Heart left ventricle (tissue), 16 donors: ENCODE measurements at regions not wholly inside any gene's neighbourhood (a gene's known extent, or its start where the extent isn't known, plus 50 kb on each side); places are given as distances from the start of the nearest gene placed in this dataset.

ENCODE experiments used
- ATAC-seq, 4 donors: fragments of 200-7000 bp; cut with Tn5 transposase; one replicate each; pipeline ENCODE4 v1.9.1; 2020 to 2022; ENCODE audit warnings: moderate library complexity in 4 of 4, mild to moderate bottlenecking in 3 of 4, moderate number of reproducible peaks in 1 of 4
- DNase-seq, 5 donors: peaks; one replicate each; pipeline ENCODE4 v3.0.0-alpha.2; 2020
- H3K27ac ChIP-seq, 12 donors: fragments of 200-600 bp; sonication (generic) in 4 of 12; one replicate each; pipeline versions ENCODE4 v1.5.0 to v1.8.0; 2016 to 2022; ENCODE audit warnings: mild to moderate bottlenecking in 2 of 12
- H3K27me3 ChIP-seq, 9 donors: fragments of 200-600 bp; sonication (generic) in 2 of 9; one replicate each; pipeline versions ENCODE4 v1.5.1 to v1.8.0; 2016 to 2022; ENCODE audit warnings: mild to moderate bottlenecking in 3 of 9
- H3K36me3 ChIP-seq, 9 donors: fragments of 200-600 bp; sonication (generic) in 2 of 9; one replicate each; pipeline versions ENCODE4 v1.5.0 to v1.8.0; 2018 to 2022; ENCODE audit warnings: mild to moderate bottlenecking in 2 of 9
- H3K4me1 ChIP-seq, 12 donors: fragments of 200-600 bp; sonication (generic) in 4 of 12; one replicate each; pipeline versions ENCODE4 v1.5.0 to v1.8.0; 2016 to 2022; ENCODE audit warnings: mild to moderate bottlenecking in 3 of 12
- H3K4me3 ChIP-seq, 12 donors: fragments of 200-600 bp; sonication (generic) in 4 of 12; one replicate each; pipeline versions ENCODE4 v1.5.0 to v1.8.0; 2017 to 2022; ENCODE audit warnings: mild to moderate bottlenecking in 9 of 12, moderate library complexity in 4 of 12
- H3K9me3 ChIP-seq, 12 donors: fragments of 200-600 bp; sonication (generic) in 4 of 12; one replicate each; pipeline versions ENCODE4 v1.5.0 to v1.8.0; 2016 to 2022; ENCODE audit warnings: mild to moderate bottlenecking in 1 of 12
- CTCF ChIP-seq, 12 donors: fragments of 200-600 bp; sonication (generic) in 4 of 12; IDR thresholded peaks; one replicate each; pipeline versions ENCODE4 v1.5.0 to v1.8.0; 2018 to 2022; ENCODE audit warnings: antibody characterized with exemption in 12 of 12, mild to moderate bottlenecking in 5 of 12
- POLR2A ChIP-seq, 2 donors: fragments of 450-650 bp; IDR thresholded peaks; one replicate each; pipeline ENCODE4 v1.6.1; 2017; ENCODE audit warnings: antibody characterized with exemption in 2 of 2, mild to moderate bottlenecking in 2 of 2, moderate library complexity in 2 of 2
- WGBS, 4 donors: extraction: QIAGEN DNeasy Blood & Tissue Kit in 2 of 4; methylation state at CpG; one replicate each; pipeline versions ENCODE4 v1.1.5 to v1.1.7; 2013 to 2018; 5-methylcytosine and 5-hydroxymethylcytosine counted together
- intact Hi-C, 10 donors: fragments of 100-400 bp; cut with DNase I; formaldehyde crosslinking; loops; one replicate each; pipeline versions ENCODE4 v1.11.1 to v1.14.2; 2022
- donor health status: ischemic (EF 13 %, LVEDD 7.1; RV severe dilation, severe dysfunction).
- donor health status: healthy with polysubstance abuse.
- donor health status: DM: no; HTN: yes; CAD: no.
- donor health status: DM: no; HTN: no; CAD: no.
- donor health status: ischemic (EF 25% LVEDD 6.9; RV normal size, moderate dysfunction).
- donor health status: ischemic (EF 25% LVEDD 5.7; RV mildly dilated, moderate dysfunction).
- donor health status: healthy.
- donor health status: DM: yes; HTN: yes; CAD: no.
- donor health status: ischemic (EF 35%, LVEDD 5.7; RV mildly dilated, moderate dysfunction).
- donor health status: nonischemic (EF 11% LVEDD 7.7; RV severe dilation, severe dysfunction).
- donor health status: DM: yes; HTN: yes; CAD: no.
- donor health status: PGD.
- donor health status: ischemic (EF 29% LVEDD 5.4; RV normal size, mild dysfunction).
- donor health status: nonischemic (EF 23%, LVEDD 6.1; RV moderate dilation, normal function).

DNA sequence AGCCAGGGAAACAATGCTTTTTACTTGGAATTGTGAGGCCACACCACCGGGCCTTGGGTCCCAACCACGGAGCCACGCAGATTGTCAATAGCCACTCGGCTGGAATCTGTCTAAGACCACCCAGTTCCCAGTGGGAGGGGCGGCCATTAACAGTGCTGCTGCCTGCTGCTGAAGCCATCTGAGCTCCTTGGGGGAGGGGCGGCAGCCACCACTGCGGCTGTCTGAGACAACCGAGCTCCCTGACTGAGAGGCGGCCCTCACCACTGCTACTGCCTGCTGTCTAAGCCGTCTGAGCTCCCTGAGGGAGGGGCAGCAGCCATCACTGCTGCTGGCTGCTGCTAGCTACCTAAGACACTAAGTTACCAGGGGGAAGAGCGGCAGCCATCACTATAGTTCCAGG, 64.3 kb downstream of the DMRTA2 start:
- H3K9me3 ChIP-seq: peaks cover 0 to 7% (median 0%) of the 10 kb centered on the region in 12 donors
- ATAC-seq (no peak), DNase-seq (no peak)
- 59 to 60% (median 60%) methylated on average over 2 to 11 of the region's 11 CpGs for WGBS, 4 donors
- peaks cover 0 to 35% (median 9%) of the 10 kb centered on the region in 9 donors for H3K27me3 ChIP-seq
- TF ChIP-seq CTCF (IDR thresholded peaks at IDR 0.05) (no peak), POLR2A (IDR thresholded peaks at IDR 0.05) (no peak)
- intact Hi-C loops: no loop called here
- no peak overlapping the region for H3K4me3 ChIP-seq
- no peaks in the 10 kb centered on the region for H3K4me1 ChIP-seq
- no peaks in the 10 kb centered on the region for H3K36me3 ChIP-seq
- no peak overlapping the region for H3K27ac ChIP-seq

DNA sequence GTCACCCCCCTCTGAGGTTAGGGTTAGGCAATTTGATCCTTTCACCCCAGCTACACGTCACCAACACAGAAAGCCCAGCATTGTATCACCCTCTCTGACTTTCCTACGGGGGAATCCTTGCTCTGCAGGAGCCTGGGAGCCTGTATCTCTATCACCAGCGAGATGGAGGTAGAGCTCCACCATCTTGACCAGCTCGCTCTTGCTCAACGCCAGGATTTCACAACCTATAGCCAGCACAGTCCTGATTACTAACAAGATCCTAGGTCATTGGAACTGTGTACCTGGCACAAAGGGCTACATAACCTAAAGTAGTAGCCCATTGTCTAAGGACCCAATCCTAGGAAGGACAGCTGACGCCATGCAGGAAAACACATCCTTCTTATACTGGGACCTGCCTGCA, 66.1 kb downstream of the DMRTA2 start:
- Histone ChIP-seq H3K4me3 (no peak overlapping the region), H3K27ac (no peak overlapping the region), H3K9me3 (peaks cover 0 to 7% (median 0%) of the 10 kb centered on the region in 12 donors), H3K27me3 (peaks cover 0 to 35% (median 9%) of the 10 kb centered on the region in 9 donors), H3K4me1 (no peaks in the 10 kb centered on the region), H3K36me3 (no peaks in the 10 kb centered on the region)
- WGBS, 4 donors: 65 to 73% (median 70%) methylated on average over 6 of the region's 6 CpGs
- TF ChIP-seq POLR2A (IDR thresholded peaks at IDR 0.05) (no peak), CTCF (IDR thresholded peaks at IDR 0.05) (no peak)
- no peak for ATAC-seq
- intact Hi-C loops: no loop called here
- no peak for DNase-seq

- Histone ChIP-seq H3K4me3 (no peak overlapping the region), H3K4me1 (no peaks in the 10 kb centered on the region), H3K27ac (no peak overlapping the region), H3K36me3 (no peaks in the 10 kb centered on the region), H3K27me3 (peaks cover 0 to 43% (median 10%) of the 10 kb centered on the region in 9 donors), H3K9me3 (no peaks in the 10 kb centered on the region)
- 53 to 86% (median 63%) methylated on average over 4 of the region's 4 CpGs for WGBS, 4 donors
- ATAC-seq (no peak), DNase-seq (no peak)
- intact Hi-C loops: no loop called here
- TF ChIP-seq CTCF (IDR thresholded peaks at IDR 0.05): no peak
- no peak for TF ChIP-seq POLR2A (IDR thresholded peaks at IDR 0.05)
Measured at GRCh38 chr1:50354813-50355212, 68.4 kb downstream of the DMRTA2 start.

DNA sequence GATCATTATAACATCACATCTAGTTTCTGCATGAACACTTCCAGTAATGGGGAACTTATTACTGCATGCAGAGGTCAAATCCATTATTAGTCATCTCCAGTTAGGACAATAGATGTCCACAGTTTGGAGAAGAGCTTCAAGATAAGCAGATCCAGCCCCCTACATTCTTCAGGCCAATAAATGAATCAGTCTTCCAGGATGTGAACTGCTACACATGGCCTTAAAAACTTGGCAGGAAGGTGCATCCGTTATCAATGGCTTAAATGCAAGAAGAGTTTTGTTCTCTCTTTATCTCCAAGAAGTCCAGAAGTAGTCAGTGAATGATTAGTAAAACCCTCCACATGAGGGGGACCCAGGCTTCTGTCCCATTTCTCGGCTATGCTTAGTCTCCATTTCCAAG, 70.8 kb downstream of the DMRTA2 start:
- Histone ChIP-seq H3K27ac (no peak overlapping the region), H3K4me1 (no peaks in the 10 kb centered on the region), H3K9me3 (no peaks in the 10 kb centered on the region), H3K27me3 (peaks cover 0 to 29% (median 3%) of the 10 kb centered on the region in 9 donors), H3K36me3 (no peaks in the 10 kb centered on the region), H3K4me3 (no peak overlapping the region)
- no peak for TF ChIP-seq CTCF (IDR thresholded peaks at IDR 0.05)
- TF ChIP-seq POLR2A (IDR thresholded peaks at IDR 0.05): no peak
- no peak for DNase-seq
- no peak for ATAC-seq
- intact Hi-C loops: no loop called here
- 51 to 65% (median 59%) methylated on average over 2 of the region's 2 CpGs for WGBS, 4 donors
